ENCODE measurements at regions not wholly inside any gene's neighbourhood (a gene's known extent, or its start where the extent isn't known, plus 50 kb on each side); places are given as distances from the start of the nearest gene placed in this dataset.

GRCh38 chr18:31223371-31223770 is 60.7 kb upstream of the DSC1 start:
- Histone ChIP-seq H3K27ac (no peak overlapping the region), H3K27me3 (no peaks in the 10 kb centered on the region), H3K36me3 (ENCODE audit: low read depth, missing control alignments) (no peaks in the 10 kb centered on the region), H3K9me3 (no peaks in the 10 kb centered on the region), H3K4me3 (no peak overlapping the region), H3K4me1 (no peaks in the 10 kb centered on the region)
- intact Hi-C loops (cut with DNase I; ENCODE audit: low total_unique reads), result no loop called here
- DNase-seq, result no peak
- no peak for TF ChIP-seq CTCF (IDR thresholded peaks at IDR 0.05)
- no peak for TF ChIP-seq POLR2A (IDR thresholded peaks at IDR 0.05)
- WGBS, 2 donors, result 91 to 92% methylated on average over 6 of the region's 6 CpGs

GRCh38 chr18:31225668-31226067 is 63.0 kb upstream of the DSC1 start:
- WGBS, 2 donors, result 38 to 43% methylated on average over 5 of the region's 5 CpGs
- H3K36me3 ChIP-seq (ENCODE audit: low read depth, missing control alignments), result no peaks in the 10 kb centered on the region
- DNase-seq, result no peak
- no peaks in the 10 kb centered on the region for H3K27me3 ChIP-seq
- intact Hi-C loops (cut with DNase I; ENCODE audit: low total_unique reads), result no loop called here
- no peaks in the 10 kb centered on the region for H3K9me3 ChIP-seq
- TF ChIP-seq POLR2A (IDR thresholded peaks at IDR 0.05) (no peak), CTCF (IDR thresholded peaks at IDR 0.05) (no peak)
- no peak overlapping the region for H3K4me3 ChIP-seq
- H3K27ac ChIP-seq, result no peak overlapping the region
- no peaks in the 10 kb centered on the region for H3K4me1 ChIP-seq

GRCh38 chr18:31227497-31228229 is 65.0 kb upstream of the DSC1 start:
- TF ChIP-seq POLR2A (IDR thresholded peaks at IDR 0.05), result no peak
- no peak for TF ChIP-seq CTCF (IDR thresholded peaks at IDR 0.05)

GRCh38 chr18:31229829-31230228 is 67.2 kb upstream of the DSC1 start:
- intact Hi-C loops (cut with DNase I; ENCODE audit: low total_unique reads), result no loop called here

More at GRCh38 chr18:31227497-31228229, 65.0 kb upstream of the DSC1 start:
- H3K27me3 ChIP-seq, result no peaks in the 10 kb centered on the region
- no peak for DNase-seq
- no peak overlapping the region for H3K27ac ChIP-seq
- no peak overlapping the region for H3K4me3 ChIP-seq
- intact Hi-C loops (cut with DNase I; ENCODE audit: low total_unique reads), result no loop called here
- WGBS, 2 donors, result 94 to 100% methylated on average over 1 of the region's 1 CpG
- no peaks in the 10 kb centered on the region for H3K36me3 ChIP-seq (ENCODE audit: low read depth, missing control alignments)
- no peaks in the 10 kb centered on the region for H3K4me1 ChIP-seq
- no peaks in the 10 kb centered on the region for H3K9me3 ChIP-seq

More at GRCh38 chr18:31229829-31230228, 67.2 kb upstream of the DSC1 start:
- Histone ChIP-seq H3K27me3 (no peaks in the 10 kb centered on the region), H3K36me3 (ENCODE audit: low read depth, missing control alignments) (no peaks in the 10 kb centered on the region), H3K4me1 (no peaks in the 10 kb centered on the region), H3K27ac (no peak overlapping the region), H3K4me3 (no peak overlapping the region), H3K9me3 (no peaks in the 10 kb centered on the region)
- TF ChIP-seq POLR2A (IDR thresholded peaks at IDR 0.05), result no peak
- no peak for TF ChIP-seq CTCF (IDR thresholded peaks at IDR 0.05)
- DNase-seq, result no peak
- WGBS, 2 donors, result 40 to 64% methylated on average over 2 of the region's 2 CpGs

Measured in testis (tissue), 2 donors.